ENCODE measurements at regions not wholly inside any gene's neighbourhood (a gene's known extent, or its start where the extent isn't known, plus 50 kb on each side); places are given as distances from the start of the nearest gene placed in this dataset.

DNA sequence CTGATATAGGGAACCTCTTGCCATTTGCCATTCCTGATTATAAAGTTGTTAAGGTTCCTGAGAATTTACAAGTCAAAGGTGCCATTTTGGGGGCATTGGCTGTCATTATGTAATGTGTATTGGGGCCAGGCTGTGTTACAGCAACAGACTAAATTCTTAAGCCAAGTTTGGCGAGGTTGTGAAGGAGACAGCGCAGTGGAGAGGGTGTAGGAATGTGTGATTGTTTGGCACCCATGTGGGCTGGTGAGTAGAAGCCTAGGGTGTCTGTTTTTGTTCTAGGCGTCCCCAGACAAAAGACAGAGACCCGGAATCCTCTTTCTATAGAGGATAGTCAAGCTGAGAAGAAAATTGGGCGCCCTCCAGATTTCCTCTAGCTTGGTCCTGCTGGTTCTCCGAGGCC is 2535.3 kb downstream of the PCDH7 start:
- Histone ChIP-seq H3K27me3 (replicated peaks; ENCODE audit: control insufficient read depth, insufficient read depth, low read length) (no peaks in the 10 kb centered on the region), H3K9me3 (no peaks in the 10 kb centered on the region), H3K36me3 (ENCODE audit: control insufficient read depth, insufficient read depth, low read length) (no peaks in the 10 kb centered on the region), H3K4me1 (no peaks in the 10 kb centered on the region), H3K4me3 (ENCODE audit: low read depth, low read length) (no peak overlapping the region)
- intact Hi-C loops (cut with micrococcal nuclease; ENCODE audit: unreplicated experiment) = no loop called here
- Mint-ChIP-seq H3K9me3 (ENCODE audit: unreplicated experiment) (no peaks in the 10 kb centered on the region), H3K27me3 (ENCODE audit: insufficient read depth, unreplicated experiment) (peaks cover 6% of the 10 kb centered on the region), H3K4me1 (ENCODE audit: low read depth, unreplicated experiment) (no peaks in the 10 kb centered on the region), H3K36me3 (ENCODE audit: insufficient read depth, unreplicated experiment) (no peaks in the 10 kb centered on the region), H3K4me3 (ENCODE audit: unreplicated experiment) (no peak overlapping the region), H3K27ac (ENCODE audit: unreplicated experiment) (no peak overlapping the region)
- CTCF ChIA-PET = no interaction called here
- no TSS peak for BruUV-seq (replicated peaks)
- TF ChIP-seq, protein P1, sequence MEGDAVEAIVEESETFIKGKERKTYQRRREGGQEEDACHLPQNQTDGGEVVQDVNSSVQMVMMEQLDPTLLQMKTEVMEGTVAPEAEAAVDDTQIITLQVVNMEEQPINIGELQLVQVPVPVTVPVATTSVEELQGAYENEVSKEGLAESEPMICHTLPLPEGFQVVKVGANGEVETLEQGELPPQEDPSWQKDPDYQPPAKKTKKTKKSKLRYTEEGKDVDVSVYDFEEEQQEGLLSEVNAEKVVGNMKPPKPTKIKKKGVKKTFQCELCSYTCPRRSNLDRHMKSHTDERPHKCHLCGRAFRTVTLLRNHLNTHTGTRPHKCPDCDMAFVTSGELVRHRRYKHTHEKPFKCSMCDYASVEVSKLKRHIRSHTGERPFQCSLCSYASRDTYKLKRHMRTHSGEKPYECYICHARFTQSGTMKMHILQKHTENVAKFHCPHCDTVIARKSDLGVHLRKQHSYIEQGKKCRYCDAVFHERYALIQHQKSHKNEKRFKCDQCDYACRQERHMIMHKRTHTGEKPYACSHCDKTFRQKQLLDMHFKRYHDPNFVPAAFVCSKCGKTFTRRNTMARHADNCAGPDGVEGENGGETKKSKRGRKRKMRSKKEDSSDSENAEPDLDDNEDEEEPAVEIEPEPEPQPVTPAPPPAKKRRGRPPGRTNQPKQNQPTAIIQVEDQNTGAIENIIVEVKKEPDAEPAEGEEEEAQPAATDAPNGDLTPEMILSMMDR (IDR thresholded peaks at IDR 0.05; ENCODE audit: insufficient read depth in 1 of 2, low read depth in 1 of 2, low read length in 1 of 2, severe bottlenecking in 1 of 2, unreplicated experiment in 1 of 2) = no peak
- POLR2A ChIA-PET = no interaction called here
- DNase-seq = no peak

DNA sequence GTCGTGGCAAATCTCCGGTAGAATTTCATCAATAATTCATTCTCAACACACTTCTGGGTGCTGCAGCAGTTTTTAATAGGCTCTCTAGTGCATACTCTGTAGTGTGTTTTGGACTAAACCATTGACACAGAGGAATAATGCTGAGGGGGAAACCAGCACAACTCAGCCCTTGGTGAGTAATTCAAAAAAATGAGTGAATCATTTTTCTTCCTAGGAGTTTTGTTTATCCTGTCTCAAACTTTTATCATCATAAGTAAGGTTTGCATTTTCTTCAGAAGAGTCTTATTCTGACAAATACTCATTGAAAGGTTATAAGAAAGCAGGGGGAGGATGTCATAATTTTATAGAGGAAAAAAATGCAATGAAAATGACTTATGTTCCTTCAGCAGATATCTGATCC is 2542.7 kb downstream of the PCDH7 start:
- CTCF ChIA-PET = no interaction called here
- DNase-seq = no peak
- no peak overlapping the region for H3K4me3 ChIP-seq (ENCODE audit: low read depth, low read length)

DNA sequence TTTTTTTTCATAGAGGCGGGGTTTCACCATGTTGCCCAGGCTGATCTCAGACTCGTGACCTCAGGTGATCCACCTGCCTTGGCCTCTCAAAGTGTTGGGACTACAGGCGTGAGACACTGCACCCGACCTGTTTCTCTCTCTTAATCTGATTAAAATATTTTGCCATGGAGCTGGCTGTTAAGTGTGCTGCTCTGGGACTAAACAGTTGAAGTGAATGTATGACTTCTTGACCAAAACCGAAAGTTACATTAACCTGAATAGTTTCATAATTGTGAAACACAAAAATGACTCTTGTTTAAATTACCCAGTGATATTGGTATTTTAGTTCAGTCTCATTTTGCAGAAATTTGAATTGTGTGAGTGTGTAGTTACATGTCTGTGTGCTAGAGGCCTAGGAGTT is 2548.6 kb downstream of the PCDH7 start:
- Mint-ChIP-seq H3K36me3 (ENCODE audit: insufficient read depth, unreplicated experiment) (no peaks in the 10 kb centered on the region), H3K4me3 (ENCODE audit: unreplicated experiment) (no peak overlapping the region), H3K27me3 (ENCODE audit: insufficient read depth, unreplicated experiment) (no peaks in the 10 kb centered on the region), H3K27ac (ENCODE audit: unreplicated experiment) (no peak overlapping the region), H3K9me3 (ENCODE audit: unreplicated experiment) (no peaks in the 10 kb centered on the region), H3K4me1 (ENCODE audit: low read depth, unreplicated experiment) (no peaks in the 10 kb centered on the region)
- ChIA-PET CTCF (no interaction called here), POLR2A (no interaction called here)
- Histone ChIP-seq H3K36me3 (ENCODE audit: control insufficient read depth, insufficient read depth, low read length) (no peaks in the 10 kb centered on the region), H3K4me3 (ENCODE audit: low read depth, low read length) (no peak overlapping the region), H3K27me3 (replicated peaks; ENCODE audit: control insufficient read depth, insufficient read depth, low read length) (no peaks in the 10 kb centered on the region), H3K4me1 (no peaks in the 10 kb centered on the region), H3K9me3 (no peaks in the 10 kb centered on the region)
- TF ChIP-seq, protein P1 (IDR thresholded peaks at IDR 0.05; ENCODE audit: insufficient read depth in 1 of 2, low read depth in 1 of 2, low read length in 1 of 2, severe bottlenecking in 1 of 2, unreplicated experiment in 1 of 2) = no peak
- DNase-seq = no peak
- no TSS peak for BruUV-seq (replicated peaks)
- intact Hi-C loops (cut with micrococcal nuclease; ENCODE audit: unreplicated experiment) = no loop called here

More for the DNA sequence above, 2542.7 kb downstream of the PCDH7 start:
- no TSS peak for BruUV-seq (replicated peaks)
- intact Hi-C loops (cut with micrococcal nuclease; ENCODE audit: unreplicated experiment) = no loop called here
- Mint-ChIP-seq H3K9me3 (ENCODE audit: unreplicated experiment) (no peaks in the 10 kb centered on the region), H3K4me1 (ENCODE audit: low read depth, unreplicated experiment) (no peaks in the 10 kb centered on the region), H3K27me3 (ENCODE audit: insufficient read depth, unreplicated experiment) (no peaks in the 10 kb centered on the region), H3K36me3 (ENCODE audit: insufficient read depth, unreplicated experiment) (no peaks in the 10 kb centered on the region), H3K4me3 (ENCODE audit: unreplicated experiment) (no peak overlapping the region), H3K27ac (ENCODE audit: unreplicated experiment) (no peak overlapping the region)
- Histone ChIP-seq H3K36me3 (ENCODE audit: control insufficient read depth, insufficient read depth, low read length) (no peaks in the 10 kb centered on the region), H3K9me3 (no peaks in the 10 kb centered on the region), H3K27me3 (replicated peaks; ENCODE audit: control insufficient read depth, insufficient read depth, low read length) (no peaks in the 10 kb centered on the region), H3K4me1 (no peaks in the 10 kb centered on the region)
- POLR2A ChIA-PET = no interaction called here
- TF ChIP-seq, protein P1 (IDR thresholded peaks at IDR 0.05; ENCODE audit: insufficient read depth in 1 of 2, low read depth in 1 of 2, low read length in 1 of 2, severe bottlenecking in 1 of 2, unreplicated experiment in 1 of 2) = no peak

All from Caco-2 (cell line).